ENCODE measurements at regions not wholly inside any gene's neighbourhood (a gene's known extent, or its start where the extent isn't known, plus 50 kb on each side); places are given as distances from the start of the nearest gene placed in this dataset.
"Not testable (repeated sequence)": the region's sequence is repeated elsewhere in the genome, so short reads cannot be mapped to it uniquely, and the experiment has no call there.

- no peak for DNase-seq (ENCODE audit: low read depth in 2 of 2)
Measured at GRCh38 chr15:69909719-69910444, 187.8 kb downstream of the TLE3 start.

GRCh38 chr15:69910514-69910913 lies 187.2 kb downstream of the TLE3 start:
- no peak for DNase-seq (ENCODE audit: low read depth in 2 of 2)

GRCh38 chr15:69912116-69912515 lies 185.6 kb downstream of the TLE3 start:
- no peak for DNase-seq (ENCODE audit: low read depth in 2 of 2)

- no peak for DNase-seq (ENCODE audit: low read depth in 2 of 2)
Measured at GRCh38 chr15:69914040-69914439, 183.7 kb downstream of the TLE3 start.

- no peak for DNase-seq (ENCODE audit: low read depth in 2 of 2)
Measured at GRCh38 chr15:69914960-69915359, 182.8 kb downstream of the TLE3 start.

GRCh38 chr15:69916169-69916785 lies 181.4 kb downstream of the TLE3 start:
- DNase-seq (ENCODE audit: low read depth in 2 of 2) = no peak

GRCh38 chr15:69917056-69917455 lies 180.7 kb downstream of the TLE3 start:
- no peak for DNase-seq (ENCODE audit: low read depth in 2 of 2)

- no peak for DNase-seq (ENCODE audit: low read depth in 2 of 2)
Measured at GRCh38 chr15:69919816-69920215, 177.9 kb downstream of the TLE3 start.

- DNase-seq (ENCODE audit: low read depth in 2 of 2) = no peak
Measured at GRCh38 chr15:69920221-69920620, 177.5 kb downstream of the TLE3 start.

- DNase-seq (ENCODE audit: low read depth in 2 of 2) = no peak
Measured at GRCh38 chr15:69921626-69922619, 175.8 kb downstream of the TLE3 start.

GRCh38 chr15:69924531-69924930 lies 173.2 kb downstream of the TLE3 start:
- DNase-seq (ENCODE audit: low read depth in 2 of 2) = no peak

- no peak for DNase-seq (ENCODE audit: low read depth in 2 of 2)
Measured at GRCh38 chr15:69926006-69926405, 171.7 kb downstream of the TLE3 start.

GRCh38 chr15:69926721-69927120 lies 171.0 kb downstream of the TLE3 start:
- DNase-seq (ENCODE audit: low read depth in 2 of 2) = no peak

- DNase-seq (ENCODE audit: low read depth in 2 of 2) = not testable (repeated sequence)
Measured at GRCh38 chr15:69928890-69929289, 168.8 kb downstream of the TLE3 start.

- DNase-seq (ENCODE audit: low read depth in 2 of 2) = no peak
Measured at GRCh38 chr15:69929905-69930630, 167.6 kb downstream of the TLE3 start.

- DNase-seq (ENCODE audit: low read depth in 2 of 2) = no peak
Measured at GRCh38 chr15:69930754-69931153, 167.0 kb downstream of the TLE3 start.

GRCh38 chr15:69931156-69931555 lies 166.6 kb downstream of the TLE3 start:
- no peak for DNase-seq (ENCODE audit: low read depth in 2 of 2)

GRCh38 chr15:69934607-69935006 lies 163.1 kb downstream of the TLE3 start:
- DNase-seq (ENCODE audit: low read depth in 2 of 2) = no peak

GRCh38 chr15:69939513-69940440 lies 157.9 kb downstream of the TLE3 start:
- no peak for DNase-seq (ENCODE audit: low read depth in 2 of 2)

Measured in dermis microvascular lymphatic vessel endothelial cell (primary cell).